HEK293 (cell line): ENCODE measurements at regions not wholly inside any gene's neighbourhood (a gene's known extent, or its start where the extent isn't known, plus 50 kb on each side); places are given as distances from the start of the nearest gene placed in this dataset.

ENCODE experiments used
- CTCF ChIA-PET: fragments of 350-600 bp; formaldehyde crosslinking; extraction: SDS; loops from one replicate; lab custom pipeline; 2021; ENCODE audit warnings: antibody characterized with exemption; lab: Yijun Ruan, JAX
- POLR2A ChIA-PET: fragments of 300-600 bp; formaldehyde crosslinking; extraction: SDS; loops from one replicate; lab custom pipeline; 2020; ENCODE audit warnings: antibody characterized with exemption, inconsistent platforms; lab: Yijun Ruan, JAX
- H3K27ac ChIP-seq: fragments of 200-500 bp; sonication (Bioruptor generic); 2 replicates; pipeline ENCODE4 v1.5.1; 2014; ENCODE audit warnings: low read depth, low read length, control low read depth, inconsistent platforms; ENCODE audit errors: extremely low read depth
- H3K36me3 ChIP-seq, 2 experiments: fragments of 200-500 bp in 1 of 2; sonication (Bioruptor generic) in 1 of 2; 1 replicate in 1 of 2; 2 replicates in 1 of 2; pipeline ENCODE4 v1.5.1; 2014 to 2017; ENCODE audit warnings: inconsistent platforms in 2 of 2, low read length in 2 of 2; ENCODE audit not compliant: control insufficient read depth in 2 of 2, insufficient read depth in 1 of 2
- H3K4me1 ChIP-seq: fragments of 200-500 bp; sonication (Bioruptor generic); 2 replicates; pipeline ENCODE4 v1.5.1; 2014; ENCODE audit warnings: mild to moderate bottlenecking, low read length, inconsistent platforms; ENCODE audit not compliant: control insufficient read depth, insufficient read depth
- H3K4me3 ChIP-seq: 2 replicates; pipeline ENCODE4 v1.5.1; 2011; ENCODE audit warnings: low read depth, mild to moderate bottlenecking, control low read depth, low read length, moderate library complexity
- H3K9me3 ChIP-seq: fragments of 200-500 bp; sonication (Bioruptor generic); 2 replicates; pipeline ENCODE4 v1.5.1; 2014; ENCODE audit warnings: low read depth, low read length, inconsistent platforms; ENCODE audit not compliant: control insufficient read depth, insufficient read depth
- ZNF10 ChIP-seq: fragments of 450-650 bp; formaldehyde crosslinking; IDR thresholded peaks from 2 replicates; pipeline ENCODE4 v1.5.1; 2017; ENCODE audit warnings: missing biosample characterization, missing genetic modification characterization
- ZNF157 ChIP-seq: fragments of 450-650 bp; formaldehyde crosslinking; IDR thresholded peaks from 2 replicates; pipeline ENCODE4 v1.5.1; 2016; ENCODE audit warnings: missing biosample characterization, missing genetic modification characterization
- ZNF16 ChIP-seq: fragments of 450-650 bp; formaldehyde crosslinking; IDR thresholded peaks from 2 replicates; pipeline ENCODE4 v1.5.1; 2016; ENCODE audit warnings: low read depth, missing biosample characterization, missing genetic modification characterization
- ZNF202 ChIP-seq: fragments of 450-650 bp; formaldehyde crosslinking; IDR thresholded peaks from 2 replicates; pipeline ENCODE4 v1.5.1; 2016; ENCODE audit warnings: missing biosample characterization, missing genetic modification characterization, borderline replicate concordance
- ZNF214 ChIP-seq: fragments of 450-650 bp; formaldehyde crosslinking; IDR thresholded peaks from 2 replicates; pipeline ENCODE4 v1.5.1; 2017; ENCODE audit warnings: missing biosample characterization, mild to moderate bottlenecking, missing genetic modification characterization, borderline replicate concordance
- ZNF23 ChIP-seq: fragments of 450-650 bp; formaldehyde crosslinking; IDR thresholded peaks from 2 replicates; pipeline ENCODE4 v1.5.1; 2016; ENCODE audit warnings: missing biosample characterization, missing genetic modification characterization, borderline replicate concordance
- ZNF366 ChIP-seq: fragments of 450-650 bp; formaldehyde crosslinking; conservative IDR thresholded peaks from 2 replicates; pipeline ENCODE4 v1.5.1; 2016; ENCODE audit warnings: missing biosample characterization, missing genetic modification characterization
- ZNF394 ChIP-seq: fragments of 450-650 bp; formaldehyde crosslinking; IDR thresholded peaks from 2 replicates; pipeline ENCODE4 v1.5.1; 2016; ENCODE audit warnings: missing biosample characterization, missing genetic modification characterization, mild to moderate bottlenecking, moderate library complexity, borderline replicate concordance
- ZNF521 ChIP-seq: fragments of 450-650 bp; formaldehyde crosslinking; IDR thresholded peaks from 2 replicates; pipeline ENCODE4 v1.5.1; 2017; ENCODE audit warnings: missing biosample characterization, mild to moderate bottlenecking, missing genetic modification characterization
- ZNF548 ChIP-seq: fragments of 450-650 bp; formaldehyde crosslinking; IDR thresholded peaks from 2 replicates; pipeline ENCODE4 v1.5.1; 2016; ENCODE audit warnings: missing biosample characterization, missing genetic modification characterization
- ZNF585B ChIP-seq: fragments of 450-650 bp; formaldehyde crosslinking; IDR thresholded peaks from 2 replicates; pipeline ENCODE4 v1.5.1; 2016; ENCODE audit warnings: missing biosample characterization, missing genetic modification characterization
- ZNF654 ChIP-seq: fragments of 450-650 bp; formaldehyde crosslinking; IDR thresholded peaks from 2 replicates; pipeline ENCODE4 v1.5.1; 2016; ENCODE audit warnings: low read depth, missing biosample characterization, missing genetic modification characterization
- ZNF707 ChIP-seq: fragments of 450-650 bp; formaldehyde crosslinking; IDR thresholded peaks from 2 replicates; pipeline ENCODE4 v1.5.1; 2016; ENCODE audit warnings: missing biosample characterization, missing genetic modification characterization
- ZNF777 ChIP-seq: fragments of 450-650 bp; formaldehyde crosslinking; IDR thresholded peaks from 2 replicates; pipeline ENCODE4 v1.5.1; 2017; ENCODE audit warnings: missing biosample characterization, missing genetic modification characterization, borderline replicate concordance
- TF ChIP-seq, protein P1 (sequence below): fragments of 450-650 bp; formaldehyde crosslinking; IDR thresholded peaks from 2 replicates; pipeline ENCODE4 v1.5.1; 2016; ENCODE audit warnings: missing biosample characterization, missing genetic modification characterization
- TF ChIP-seq, protein P2 (sequence below): fragments of 450-650 bp; formaldehyde crosslinking; IDR thresholded peaks from 2 replicates; pipeline ENCODE4 v1.5.1; 2016; ENCODE audit warnings: missing biosample characterization, missing genetic modification characterization
- TF ChIP-seq, protein P3 (sequence below): fragments of 450-650 bp; formaldehyde crosslinking; IDR thresholded peaks from 2 replicates; pipeline ENCODE4 v1.5.1; 2017; ENCODE audit warnings: missing biosample characterization, missing genetic modification characterization
- TF ChIP-seq, protein P4 (sequence below): fragments of 450-650 bp; formaldehyde crosslinking; IDR thresholded peaks from 2 replicates; pipeline ENCODE4 v1.5.1; 2016; ENCODE audit warnings: missing biosample characterization, missing genetic modification characterization
- TF ChIP-seq, protein P5 (sequence below): fragments of 450-650 bp; formaldehyde crosslinking; IDR thresholded peaks from 2 replicates; pipeline ENCODE4 v1.5.1; 2017; ENCODE audit warnings: missing biosample characterization, missing genetic modification characterization
- TF ChIP-seq, protein P6 (sequence below): fragments of 450-650 bp; formaldehyde crosslinking; IDR thresholded peaks from 2 replicates; pipeline ENCODE4 v1.5.1; 2016; ENCODE audit warnings: missing biosample characterization, missing genetic modification characterization

DNA sequence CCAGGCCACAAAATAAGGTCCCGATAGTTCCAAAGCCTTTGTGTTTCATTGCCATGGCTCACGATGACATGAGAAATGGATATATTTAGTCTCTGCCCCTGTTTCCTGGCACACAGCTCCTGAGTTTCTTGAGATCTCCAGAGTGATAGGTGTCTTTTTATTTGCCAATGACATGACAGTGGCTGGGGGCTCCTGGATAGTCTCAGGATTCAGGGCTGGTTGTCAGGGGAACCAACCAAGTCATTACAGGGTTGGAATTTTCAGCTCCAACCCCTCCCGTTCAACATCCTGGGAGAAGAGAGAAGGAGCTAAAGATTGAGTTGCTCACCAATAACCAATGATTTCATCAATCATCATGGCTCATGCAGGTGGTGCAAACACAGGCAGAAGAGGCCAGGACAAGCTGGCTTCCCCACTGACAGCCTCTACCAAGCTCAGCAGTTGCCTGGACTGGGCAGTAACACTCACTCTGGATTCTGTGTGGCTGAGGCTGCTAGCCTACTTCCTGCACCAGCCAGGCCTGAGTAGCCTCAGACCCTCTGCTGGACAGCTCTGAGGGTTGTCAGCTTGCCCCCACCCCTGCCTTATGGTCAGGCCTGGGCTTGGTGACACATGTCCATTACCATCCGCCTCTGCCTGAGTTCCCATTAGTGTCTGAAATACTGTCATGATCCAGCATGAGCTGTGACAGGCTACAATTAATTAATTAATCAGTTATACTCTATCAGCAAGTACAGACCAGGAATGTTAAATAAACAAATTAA lies 534.4 kb upstream of the CDH5 start:
- TF ChIP-seq ZNF394 (tag by site-specific recombination): no peak
- no peak for TF ChIP-seq ZNF585B (tag by site-specific recombination)
- TF ChIP-seq, protein P1, sequence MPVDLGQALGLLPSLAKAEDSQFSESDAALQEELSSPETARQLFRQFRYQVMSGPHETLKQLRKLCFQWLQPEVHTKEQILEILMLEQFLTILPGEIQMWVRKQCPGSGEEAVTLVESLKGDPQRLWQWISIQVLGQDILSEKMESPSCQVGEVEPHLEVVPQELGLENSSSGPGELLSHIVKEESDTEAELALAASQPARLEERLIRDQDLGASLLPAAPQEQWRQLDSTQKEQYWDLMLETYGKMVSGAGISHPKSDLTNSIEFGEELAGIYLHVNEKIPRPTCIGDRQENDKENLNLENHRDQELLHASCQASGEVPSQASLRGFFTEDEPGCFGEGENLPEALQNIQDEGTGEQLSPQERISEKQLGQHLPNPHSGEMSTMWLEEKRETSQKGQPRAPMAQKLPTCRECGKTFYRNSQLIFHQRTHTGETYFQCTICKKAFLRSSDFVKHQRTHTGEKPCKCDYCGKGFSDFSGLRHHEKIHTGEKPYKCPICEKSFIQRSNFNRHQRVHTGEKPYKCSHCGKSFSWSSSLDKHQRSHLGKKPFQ (tag by site-specific recombination): no peak
- no peak for TF ChIP-seq ZNF16 (tag by site-specific recombination)
- TF ChIP-seq, protein P2, sequence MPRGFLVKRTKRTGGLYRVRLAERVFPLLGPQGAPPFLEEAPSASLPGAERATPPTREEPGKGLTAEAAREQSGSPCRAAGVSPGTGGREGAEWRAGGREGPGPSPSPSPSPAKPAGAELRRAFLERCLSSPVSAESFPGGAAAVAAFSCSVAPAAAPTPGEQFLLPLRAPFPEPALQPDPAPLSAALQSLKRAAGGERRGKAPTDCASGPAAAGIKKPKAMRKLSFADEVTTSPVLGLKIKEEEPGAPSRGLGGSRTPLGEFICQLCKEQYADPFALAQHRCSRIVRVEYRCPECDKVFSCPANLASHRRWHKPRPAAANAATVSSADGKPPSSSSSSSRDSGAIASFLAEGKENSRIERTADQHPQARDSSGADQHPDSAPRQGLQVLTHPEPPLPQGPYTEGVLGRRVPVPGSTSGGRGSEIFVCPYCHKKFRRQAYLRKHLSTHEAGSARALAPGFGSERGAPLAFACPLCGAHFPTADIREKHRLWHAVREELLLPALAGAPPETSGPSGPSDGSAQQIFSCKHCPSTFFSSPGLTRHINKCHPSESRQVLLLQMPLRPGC (tag by site-specific recombination): no peak
- TF ChIP-seq, protein P3, sequence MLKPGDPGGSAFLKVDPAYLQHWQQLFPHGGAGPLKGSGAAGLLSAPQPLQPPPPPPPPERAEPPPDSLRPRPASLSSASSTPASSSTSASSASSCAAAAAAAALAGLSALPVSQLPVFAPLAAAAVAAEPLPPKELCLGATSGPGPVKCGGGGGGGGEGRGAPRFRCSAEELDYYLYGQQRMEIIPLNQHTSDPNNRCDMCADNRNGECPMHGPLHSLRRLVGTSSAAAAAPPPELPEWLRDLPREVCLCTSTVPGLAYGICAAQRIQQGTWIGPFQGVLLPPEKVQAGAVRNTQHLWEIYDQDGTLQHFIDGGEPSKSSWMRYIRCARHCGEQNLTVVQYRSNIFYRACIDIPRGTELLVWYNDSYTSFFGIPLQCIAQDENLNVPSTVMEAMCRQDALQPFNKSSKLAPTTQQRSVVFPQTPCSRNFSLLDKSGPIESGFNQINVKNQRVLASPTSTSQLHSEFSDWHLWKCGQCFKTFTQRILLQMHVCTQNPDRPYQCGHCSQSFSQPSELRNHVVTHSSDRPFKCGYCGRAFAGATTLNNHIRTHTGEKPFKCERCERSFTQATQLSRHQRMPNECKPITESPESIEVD (tag by site-specific recombination): no peak
- no peak for TF ChIP-seq ZNF707 (tag by site-specific recombination)
- TF ChIP-seq ZNF23 (tag by site-specific recombination): no peak
- no peak for TF ChIP-seq ZNF366 (tag by site-specific recombination)
- Histone ChIP-seq H3K36me3 (no peaks in the 10 kb centered on the region), H3K27ac (no peak overlapping the region), H3K4me1 (no peaks in the 10 kb centered on the region), H3K4me3 (no peak overlapping the region), H3K9me3 (no peaks in the 10 kb centered on the region)
- POLR2A ChIA-PET: no interaction called here
- CTCF ChIA-PET: interaction anchor here (0.7 kb wide), 1 partner anchor 35 kb away, joined by 4 read pairs; no protein-coding TSS in a partner anchor

DNA sequence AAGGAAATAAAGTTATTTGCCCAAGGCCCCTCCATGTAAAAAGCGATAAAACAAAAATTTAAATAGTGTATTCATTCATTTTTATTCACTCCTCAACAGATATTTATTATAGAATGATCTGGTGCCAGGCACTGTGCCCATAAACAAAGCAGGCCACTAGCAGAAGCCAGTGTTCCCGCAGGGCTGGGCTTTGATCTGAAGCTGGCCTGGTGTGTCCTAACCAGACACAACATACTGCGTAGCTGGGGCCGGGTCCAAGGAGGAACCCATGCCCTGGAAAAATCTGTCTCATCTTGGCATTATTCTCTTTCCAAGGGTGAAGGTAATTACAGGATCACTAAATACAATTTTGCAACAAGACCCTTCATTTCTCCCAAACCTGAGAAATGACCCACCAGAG lies 537.4 kb upstream of the CDH5 start:
- Histone ChIP-seq H3K36me3 (no peaks in the 10 kb centered on the region), H3K4me1 (no peaks in the 10 kb centered on the region), H3K9me3 (no peaks in the 10 kb centered on the region), H3K4me3 (no peak overlapping the region), H3K27ac (no peak overlapping the region)
- CTCF ChIA-PET: no interaction called here
- POLR2A ChIA-PET: no interaction called here
- TF ChIP-seq, protein P4, sequence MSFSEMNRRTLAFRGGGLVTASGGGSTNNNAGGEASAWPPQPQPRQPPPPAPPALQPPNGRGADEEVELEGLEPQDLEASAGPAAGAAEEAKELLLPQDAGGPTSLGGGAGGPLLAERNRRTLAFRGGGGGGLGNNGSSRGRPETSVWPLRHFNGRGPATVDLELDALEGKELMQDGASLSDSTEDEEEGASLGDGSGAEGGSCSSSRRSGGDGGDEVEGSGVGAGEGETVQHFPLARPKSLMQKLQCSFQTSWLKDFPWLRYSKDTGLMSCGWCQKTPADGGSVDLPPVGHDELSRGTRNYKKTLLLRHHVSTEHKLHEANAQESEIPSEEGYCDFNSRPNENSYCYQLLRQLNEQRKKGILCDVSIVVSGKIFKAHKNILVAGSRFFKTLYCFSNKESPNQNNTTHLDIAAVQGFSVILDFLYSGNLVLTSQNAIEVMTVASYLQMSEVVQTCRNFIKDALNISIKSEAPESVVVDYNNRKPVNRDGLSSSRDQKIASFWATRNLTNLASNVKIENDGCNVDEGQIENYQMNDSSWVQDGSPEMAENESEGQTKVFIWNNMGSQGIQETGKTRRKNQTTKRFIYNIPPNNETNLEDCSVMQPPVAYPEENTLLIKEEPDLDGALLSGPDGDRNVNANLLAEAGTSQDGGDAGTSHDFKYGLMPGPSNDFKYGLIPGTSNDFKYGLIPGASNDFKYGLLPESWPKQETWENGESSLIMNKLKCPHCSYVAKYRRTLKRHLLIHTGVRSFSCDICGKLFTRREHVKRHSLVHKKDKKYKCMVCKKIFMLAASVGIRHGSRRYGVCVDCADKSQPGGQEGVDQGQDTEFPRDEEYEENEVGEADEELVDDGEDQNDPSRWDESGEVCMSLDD: no peak
- TF ChIP-seq ZNF777 (tag by site-specific recombination) (no peak), ZNF10 (tag by site-specific recombination) (no peak), ZNF521 (tag by site-specific recombination) (no peak), ZNF202 (no peak), ZNF214 (tag by site-specific recombination) (no peak), ZNF157 (tag by site-specific recombination) (no peak), ZNF548 (tag by site-specific recombination) (no peak), ZNF654 (tag by site-specific recombination) (no peak)
- TF ChIP-seq, protein P5, sequence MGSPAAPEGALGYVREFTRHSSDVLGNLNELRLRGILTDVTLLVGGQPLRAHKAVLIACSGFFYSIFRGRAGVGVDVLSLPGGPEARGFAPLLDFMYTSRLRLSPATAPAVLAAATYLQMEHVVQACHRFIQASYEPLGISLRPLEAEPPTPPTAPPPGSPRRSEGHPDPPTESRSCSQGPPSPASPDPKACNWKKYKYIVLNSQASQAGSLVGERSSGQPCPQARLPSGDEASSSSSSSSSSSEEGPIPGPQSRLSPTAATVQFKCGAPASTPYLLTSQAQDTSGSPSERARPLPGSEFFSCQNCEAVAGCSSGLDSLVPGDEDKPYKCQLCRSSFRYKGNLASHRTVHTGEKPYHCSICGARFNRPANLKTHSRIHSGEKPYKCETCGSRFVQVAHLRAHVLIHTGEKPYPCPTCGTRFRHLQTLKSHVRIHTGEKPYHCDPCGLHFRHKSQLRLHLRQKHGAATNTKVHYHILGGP (tag by site-specific recombination): no peak
- TF ChIP-seq, protein P6, sequence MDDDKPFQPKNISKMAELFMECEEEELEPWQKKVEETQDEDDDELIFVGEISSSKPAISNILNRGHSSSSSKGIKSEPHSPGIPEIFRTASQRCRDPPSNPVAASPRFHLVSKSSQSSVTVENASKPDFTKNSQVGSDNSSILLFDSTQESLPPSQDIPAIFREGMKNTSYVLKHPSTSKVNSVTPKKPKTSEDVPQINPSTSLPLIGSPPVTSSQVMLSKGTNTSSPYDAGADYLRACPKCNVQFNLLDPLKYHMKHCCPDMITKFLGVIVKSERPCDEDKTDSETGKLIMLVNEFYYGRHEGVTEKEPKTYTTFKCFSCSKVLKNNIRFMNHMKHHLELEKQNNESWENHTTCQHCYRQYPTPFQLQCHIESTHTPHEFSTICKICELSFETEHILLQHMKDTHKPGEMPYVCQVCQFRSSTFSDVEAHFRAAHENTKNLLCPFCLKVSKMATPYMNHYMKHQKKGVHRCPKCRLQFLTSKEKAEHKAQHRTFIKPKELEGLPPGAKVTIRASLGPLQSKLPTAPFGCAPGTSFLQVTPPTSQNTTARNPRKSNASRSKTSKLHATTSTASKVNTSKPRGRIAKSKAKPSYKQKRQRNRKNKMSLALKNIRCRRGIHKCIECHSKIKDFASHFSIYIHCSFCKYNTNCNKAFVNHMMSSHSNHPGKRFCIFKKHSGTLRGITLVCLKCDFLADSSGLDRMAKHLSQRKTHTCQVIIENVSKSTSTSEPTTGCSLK (tag by site-specific recombination): no peak
- TF ChIP-seq, protein P1 (tag by site-specific recombination): no peak
